ENCODE measurements at regions not wholly inside any gene's neighbourhood (a gene's known extent, or its start where the extent isn't known, plus 50 kb on each side); places are given as distances from the start of the nearest gene placed in this dataset.
"Not testable (repeated sequence)": the region's sequence is repeated elsewhere in the genome, so short reads cannot be mapped to it uniquely, and the experiment has no call there.

DNA sequence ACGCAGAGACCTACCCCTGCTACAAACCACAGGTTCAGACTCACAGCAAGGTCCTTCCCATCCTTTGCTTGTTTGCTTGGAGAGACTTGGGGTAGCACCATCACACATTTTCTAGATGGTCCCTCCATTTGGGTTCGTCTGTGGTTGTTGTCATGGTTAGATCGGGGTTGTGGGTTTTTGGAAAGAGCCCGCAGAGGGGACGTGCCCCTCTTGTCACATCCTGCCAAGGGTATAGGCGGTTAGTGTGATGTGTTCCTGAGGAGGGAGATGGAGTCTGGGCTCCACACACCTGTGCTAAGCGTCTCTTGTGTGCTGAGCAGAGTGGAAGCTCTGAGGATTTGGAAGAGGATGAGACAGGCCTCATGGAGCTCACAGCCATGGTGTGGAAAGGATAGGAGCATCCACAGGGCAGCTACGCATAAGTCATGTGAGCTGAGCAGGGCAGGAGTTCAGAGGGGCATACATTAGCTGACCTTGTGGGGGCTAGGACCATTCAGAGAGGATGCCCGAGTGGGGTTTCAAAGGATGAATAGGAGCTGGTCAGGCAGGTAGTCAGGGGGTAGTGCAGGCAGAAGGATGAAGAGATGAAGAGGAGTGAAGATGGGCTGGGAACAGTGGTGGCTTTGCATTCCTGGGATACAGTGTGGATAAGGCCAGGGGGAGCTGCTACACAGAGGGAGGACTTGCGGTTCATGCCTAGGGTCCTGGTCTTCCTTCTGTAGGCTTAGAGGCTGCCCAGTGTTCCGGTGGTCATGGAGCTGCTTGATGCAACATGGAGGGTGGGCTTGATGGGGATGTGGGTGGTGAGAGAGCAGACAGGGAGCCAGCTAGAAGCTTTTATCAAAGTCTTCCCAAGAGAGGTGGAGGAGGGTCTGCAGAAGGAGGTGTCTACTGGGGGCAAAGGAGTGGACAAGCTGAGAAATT, 62.9 kb downstream of the ACKR3 start:
- DNase-seq (ENCODE audit: low read depth): no peak

DNA sequence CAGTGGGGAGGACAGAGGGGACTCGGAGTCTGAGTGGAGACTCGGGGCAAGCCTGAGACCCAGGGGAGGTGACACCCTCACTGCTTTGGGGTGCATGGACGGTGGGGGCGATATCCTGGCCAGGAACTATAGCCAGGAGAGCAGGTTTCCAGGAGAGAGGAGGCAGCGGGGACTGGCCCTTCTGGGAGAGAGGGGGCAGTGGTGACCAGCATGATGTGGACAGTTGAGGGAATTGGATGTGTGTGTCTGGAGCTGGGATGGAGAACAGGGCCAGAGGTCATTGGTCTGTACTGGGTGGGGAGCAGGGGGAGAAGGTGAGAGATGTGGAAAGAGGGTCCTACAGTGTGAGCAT, 63.6 kb downstream of the ACKR3 start:
- no peak for DNase-seq (ENCODE audit: low read depth)

GRCh38 chr2:236633775-236634560, 64.3 kb downstream of the ACKR3 start:
- DNase-seq (ENCODE audit: low read depth): no peak

DNA sequence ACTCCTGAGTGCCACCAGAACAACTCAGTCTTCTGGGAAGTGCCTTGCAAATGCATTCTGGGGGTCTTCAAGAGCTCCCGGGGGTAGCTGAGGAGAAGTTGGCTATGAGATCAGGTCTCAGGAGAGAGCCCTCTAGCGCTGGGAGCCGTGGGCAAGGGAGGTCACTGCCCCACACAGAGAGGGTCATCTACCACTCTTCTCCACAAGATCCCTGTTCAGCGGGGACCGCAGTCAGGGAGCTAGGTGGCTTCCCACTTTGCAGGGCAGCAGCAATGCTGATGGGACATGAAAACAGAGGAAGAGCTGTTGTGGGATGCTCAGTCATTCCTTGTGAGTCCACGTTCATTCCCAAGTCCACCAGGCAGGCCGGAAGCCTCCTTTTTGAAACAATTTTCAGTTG, 66.6 kb downstream of the ACKR3 start:
- DNase-seq (ENCODE audit: low read depth): no peak

DNA sequence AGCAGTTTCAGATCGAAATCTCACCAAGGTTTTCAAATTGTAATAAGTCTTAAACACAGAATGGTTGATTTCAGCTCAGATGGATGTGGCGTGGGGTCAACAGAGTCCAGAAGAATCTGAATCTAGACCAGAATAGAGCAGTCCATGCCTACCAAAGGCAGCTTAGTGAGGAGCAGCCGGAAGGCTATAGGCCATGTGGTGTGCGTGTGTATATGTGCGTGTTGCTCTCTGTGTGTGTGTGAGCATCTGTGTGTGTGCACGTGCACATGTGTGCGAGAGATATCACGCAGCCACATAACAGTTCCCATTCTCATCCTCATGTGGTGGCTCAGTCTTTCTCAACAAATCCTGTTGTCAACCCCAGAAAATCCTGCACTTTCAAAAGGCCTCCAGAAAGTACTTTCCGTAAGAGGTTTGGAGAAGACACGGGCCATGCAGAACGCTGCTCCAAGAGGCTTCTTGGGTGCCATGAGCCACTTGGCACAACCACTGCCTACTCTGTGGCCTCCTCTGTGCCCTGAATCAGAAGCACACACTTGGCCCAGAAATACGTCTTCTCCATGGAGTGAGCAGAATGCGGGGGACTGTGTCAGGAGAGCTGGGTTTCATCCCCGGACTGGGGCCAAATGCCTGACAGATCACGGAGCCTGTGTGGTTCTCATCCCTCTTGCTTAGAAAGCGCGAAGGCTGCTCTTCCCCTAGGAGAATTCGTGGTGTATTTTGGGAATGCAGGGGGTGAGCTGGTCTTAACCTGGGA, 67.3 kb downstream of the ACKR3 start:
- no peak for DNase-seq (ENCODE audit: low read depth)

DNA sequence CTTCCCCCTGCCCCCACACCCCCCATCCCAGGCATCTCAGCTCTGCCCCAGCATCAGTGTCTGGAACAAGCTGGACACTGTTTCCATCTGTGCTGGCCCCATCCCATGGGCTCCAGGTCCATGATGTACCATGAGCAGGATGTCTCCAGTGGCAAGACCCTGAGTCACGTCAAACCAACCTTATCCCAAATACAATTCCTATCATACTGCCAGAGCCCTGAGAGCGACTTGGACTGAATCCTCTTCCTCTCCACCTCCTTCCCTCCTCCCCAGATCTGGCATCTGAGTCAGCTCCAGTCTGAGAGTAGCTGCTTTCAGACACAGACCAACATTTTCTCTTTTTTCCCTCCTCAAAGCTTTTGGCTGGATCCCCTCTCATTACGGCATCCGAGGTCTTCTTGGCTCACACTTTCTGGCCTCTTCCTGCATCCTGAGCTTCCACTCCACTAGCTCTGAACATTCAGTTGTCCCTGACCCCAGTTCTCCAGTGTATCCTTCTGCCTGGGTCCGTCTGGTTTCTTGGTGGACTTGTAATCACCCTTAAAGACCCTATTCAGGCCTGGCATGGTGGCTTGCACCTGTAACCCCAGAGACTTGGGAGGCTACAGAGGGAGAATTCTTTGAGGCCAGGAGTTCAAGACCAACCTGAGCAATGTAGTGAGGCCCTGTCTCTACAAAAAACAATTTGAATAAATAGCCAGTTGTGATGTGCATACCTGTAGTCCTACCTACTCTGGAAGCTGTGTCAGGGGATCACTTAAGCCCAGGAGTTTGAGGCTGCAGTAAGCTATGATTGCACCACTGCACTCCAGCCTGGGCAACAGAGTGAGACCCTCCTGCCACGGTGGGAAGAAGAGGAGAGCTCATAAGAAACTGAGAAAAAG, 68.3 kb downstream of the ACKR3 start:
- DNase-seq (ENCODE audit: low read depth): no peak

DNA sequence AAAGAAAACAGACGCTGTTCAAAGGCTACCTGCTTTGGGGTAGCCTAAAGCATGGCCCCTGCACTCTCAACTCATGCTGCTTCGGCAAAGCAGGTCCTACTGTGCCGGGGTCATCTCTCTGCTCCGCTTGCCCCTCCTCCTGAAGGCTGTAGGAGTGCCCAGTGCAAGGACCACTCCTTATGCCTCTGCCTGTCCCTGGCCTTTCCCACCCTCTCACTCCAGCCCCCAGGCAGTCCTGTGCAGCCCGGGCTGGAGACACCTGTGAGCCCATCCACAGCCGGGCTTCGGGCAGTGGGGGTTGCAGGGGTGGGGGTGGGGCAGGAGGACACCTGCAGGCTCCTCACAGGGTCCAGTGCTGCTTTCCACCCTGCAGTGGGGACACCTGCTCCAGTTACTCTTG, 69.1 kb downstream of the ACKR3 start:
- DNase-seq (ENCODE audit: low read depth): no peak

- DNase-seq (ENCODE audit: low read depth): no peak
Observed at GRCh38 chr2:236639461-236640235, 70.0 kb downstream of the ACKR3 start.

DNA sequence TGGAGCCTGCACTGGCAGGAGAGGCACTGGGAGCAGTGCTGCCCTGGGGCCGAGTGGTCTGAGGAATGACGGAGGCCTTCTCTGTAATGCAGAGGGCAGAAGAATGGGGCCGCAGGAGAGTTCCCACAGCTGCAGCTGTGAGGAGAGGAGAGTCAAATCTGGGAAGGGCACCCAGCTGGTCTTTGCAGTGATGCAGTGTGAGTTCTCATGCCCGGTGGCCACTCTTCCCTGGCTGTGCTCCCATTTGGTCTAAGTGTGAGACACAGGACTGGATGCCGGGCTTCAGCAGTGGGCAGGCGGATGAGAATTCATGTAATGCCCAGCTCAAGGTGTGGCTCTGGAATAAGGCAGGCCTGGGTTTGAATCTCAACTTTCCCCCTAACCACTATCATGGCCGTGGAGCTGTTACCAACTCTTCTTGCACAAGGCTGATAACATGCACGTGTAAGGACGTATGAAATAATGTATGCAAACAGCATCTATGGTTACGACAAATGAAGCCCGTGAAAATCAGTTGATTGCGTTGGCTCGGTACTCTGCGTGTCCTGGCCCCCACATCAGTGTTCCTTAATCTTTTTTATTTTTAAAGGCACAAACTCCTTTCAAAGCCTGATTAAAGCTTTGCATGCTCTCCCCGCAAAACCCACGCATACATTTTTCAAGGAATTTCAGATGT, 71.6 kb downstream of the ACKR3 start:
- no peak for DNase-seq (ENCODE audit: low read depth)

DNA sequence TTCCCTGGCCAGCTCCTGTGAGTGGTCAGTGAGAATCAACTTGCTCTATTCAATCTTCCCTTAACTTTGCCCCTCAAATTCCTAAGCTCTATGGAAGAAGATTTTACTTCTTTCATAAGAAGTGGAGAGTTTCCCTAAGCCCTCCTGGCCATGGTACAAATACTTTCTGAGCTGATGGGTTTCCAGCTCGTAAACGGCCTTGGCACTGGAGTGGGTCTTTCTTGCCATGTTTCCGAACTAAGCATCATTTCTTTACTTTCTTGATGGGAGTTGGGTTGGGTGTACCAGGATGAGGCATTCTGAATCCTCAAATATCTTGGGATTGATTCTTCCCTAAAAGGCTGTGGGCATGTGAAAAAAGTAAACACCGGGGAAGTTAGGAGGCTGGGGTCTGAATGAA, 72.5 kb downstream of the ACKR3 start:
- DNase-seq (ENCODE audit: low read depth): no peak

GRCh38 chr2:236642584-236643291, 73.1 kb downstream of the ACKR3 start:
- peak; percentile 92 for DNase-seq (ENCODE audit: low read depth)

DNA sequence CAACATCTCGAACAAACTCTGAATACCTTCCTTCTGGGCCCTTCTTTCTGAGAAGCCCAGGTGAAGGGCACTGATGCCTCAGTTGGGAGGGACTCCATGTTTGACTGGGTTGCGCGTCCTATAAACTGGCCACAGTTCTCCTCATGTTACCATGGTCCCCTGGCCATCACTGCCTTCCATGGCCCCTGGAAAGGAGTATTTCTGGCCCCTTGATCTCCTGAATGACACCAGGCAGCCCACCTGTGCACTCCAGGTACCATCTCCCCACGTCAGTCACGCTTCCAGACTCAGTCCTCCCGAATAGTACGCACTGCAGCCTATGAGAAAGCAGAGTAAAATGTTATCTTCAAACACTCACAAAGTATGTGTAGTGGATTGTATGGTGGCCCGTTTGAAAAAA, 73.9 kb downstream of the ACKR3 start:
- no peak for DNase-seq (ENCODE audit: low read depth)

DNA sequence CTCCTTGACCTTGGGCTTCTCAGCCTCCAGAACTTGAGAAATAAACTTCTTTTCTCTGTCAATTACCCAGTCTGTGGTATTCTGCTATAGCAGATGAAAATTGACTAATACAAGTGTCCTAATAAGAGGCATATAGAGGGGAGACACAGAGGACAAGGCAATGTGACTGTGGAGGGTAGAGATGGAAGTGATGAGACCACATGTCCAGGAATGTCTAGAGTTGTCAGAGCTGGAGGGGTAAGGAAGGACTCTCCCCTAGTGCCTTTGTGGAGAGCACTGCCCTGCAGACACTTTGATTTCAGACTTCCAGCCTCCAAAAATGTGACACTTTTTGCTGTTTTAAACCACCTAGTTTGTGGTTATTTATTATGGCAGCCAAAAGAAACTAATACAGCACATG, 74.4 kb downstream of the ACKR3 start:
- no peak for DNase-seq (ENCODE audit: low read depth)

DNA sequence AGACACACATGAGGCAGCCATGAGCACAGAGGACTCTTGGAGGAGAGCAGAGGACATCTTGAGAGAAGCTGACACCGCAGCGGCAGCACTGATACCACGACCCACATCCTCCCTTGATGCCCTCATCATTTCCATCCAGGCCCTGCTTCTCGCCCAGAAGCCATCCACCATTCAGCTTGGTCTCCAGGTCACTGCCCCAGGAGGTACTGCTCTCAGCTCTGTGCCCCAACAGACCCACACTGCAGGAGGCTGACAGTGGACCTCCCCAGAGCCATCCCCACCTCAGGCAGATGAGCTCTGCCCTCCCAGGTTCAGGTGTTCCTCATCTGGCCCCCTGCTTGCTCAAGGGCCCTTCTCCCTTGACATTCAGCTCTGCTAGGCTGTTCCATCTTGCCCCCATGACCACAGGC, 74.9 kb downstream of the ACKR3 start:
- no peak for DNase-seq (ENCODE audit: low read depth)

DNA sequence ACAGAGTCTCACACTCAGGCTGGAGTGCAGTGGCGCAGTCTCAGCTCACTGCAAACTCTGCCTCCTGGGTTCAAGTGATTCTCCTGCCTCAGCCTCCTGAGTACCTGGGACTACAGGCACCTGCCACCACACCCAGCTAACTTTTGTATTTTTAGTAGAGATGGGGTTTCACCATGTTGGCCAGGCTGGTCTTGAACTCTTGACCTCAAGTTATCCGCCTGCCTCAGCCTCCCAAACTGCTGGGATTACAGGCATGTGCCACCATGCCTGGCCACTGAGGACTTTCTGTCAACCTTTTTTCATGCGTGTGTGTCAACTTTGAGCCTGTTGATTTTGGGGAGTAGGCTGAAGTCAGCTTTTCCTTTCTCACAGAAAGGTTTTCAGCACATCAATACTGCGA, 75.5 kb downstream of the ACKR3 start:
- DNase-seq (ENCODE audit: low read depth): not testable (repeated sequence)

DNA sequence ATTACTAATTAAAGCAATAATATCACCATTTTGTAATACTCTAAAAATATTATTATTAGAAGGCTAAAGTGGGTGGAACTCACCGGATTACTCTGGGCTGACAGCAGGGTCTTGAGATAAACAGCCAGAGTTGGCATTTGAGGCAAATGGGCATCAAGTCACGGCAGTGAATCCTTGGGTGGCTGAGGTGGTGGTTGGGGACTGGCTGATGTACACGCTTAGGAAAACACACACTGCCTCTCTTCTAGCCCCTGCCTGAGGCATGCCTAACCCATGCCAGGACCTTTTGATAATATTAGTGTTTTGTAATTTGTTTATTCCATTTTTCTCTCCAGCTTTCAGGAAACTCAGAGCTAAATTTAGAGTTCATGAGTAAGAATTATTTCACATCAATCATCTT, 76.8 kb downstream of the ACKR3 start:
- DNase-seq (ENCODE audit: low read depth): no peak

DNA sequence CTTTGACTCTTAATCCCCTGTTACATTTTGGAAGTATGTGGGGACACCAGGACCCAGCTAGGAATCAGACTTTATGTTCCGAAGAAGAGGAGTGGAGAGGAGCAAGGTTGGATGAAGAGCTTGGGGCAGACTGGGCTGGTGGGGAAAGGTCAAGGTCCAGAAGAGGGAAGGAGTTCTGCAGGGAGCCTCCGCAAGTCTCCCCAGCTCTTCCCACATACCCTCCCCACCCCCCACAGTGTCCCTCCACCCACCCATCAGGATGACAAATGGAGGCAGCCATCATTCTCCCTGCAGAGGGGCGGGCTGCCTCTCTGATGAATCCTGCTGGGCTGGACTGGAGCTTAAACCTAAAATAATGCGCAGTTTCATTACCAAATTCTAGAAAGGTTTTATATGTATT, 77.2 kb downstream of the ACKR3 start:
- DNase-seq (ENCODE audit: low read depth): no peak

GRCh38 chr2:236647621-236648020, 78.0 kb downstream of the ACKR3 start:
- no peak for DNase-seq (ENCODE audit: low read depth)

DNA sequence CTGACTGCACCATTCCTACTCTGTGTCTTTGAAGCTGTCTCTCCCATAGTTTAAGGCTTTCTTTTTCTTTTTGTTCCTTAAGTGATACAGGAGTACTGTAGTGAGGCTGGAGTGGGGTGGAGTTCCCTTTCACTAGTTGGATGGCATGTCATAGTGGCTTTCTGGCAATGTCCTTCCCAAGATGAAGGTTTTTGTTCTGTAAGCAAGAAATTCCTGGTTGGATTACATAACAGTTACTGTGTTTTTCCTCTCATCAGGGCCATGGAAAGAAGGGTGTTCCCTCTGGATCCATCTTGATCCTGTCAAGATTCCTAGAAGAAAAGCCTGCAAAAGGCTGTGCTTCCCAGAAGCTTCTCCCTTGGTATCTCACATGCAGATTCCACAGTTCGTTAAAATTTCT, 84.2 kb downstream of the ACKR3 start:
- DNase-seq (ENCODE audit: low read depth): no peak
